CD4-positive, alpha-beta memory T cell (primary cell): ENCODE measurements at regions not wholly inside any gene's neighbourhood (a gene's known extent, or its start where the extent isn't known, plus 50 kb on each side); places are given as distances from the start of the nearest gene placed in this dataset.
"Not testable (repeated sequence)": the region's sequence is repeated elsewhere in the genome, so short reads cannot be mapped to it uniquely, and the experiment has no call there.

Experiments used
- CTCF ChIA-PET: fragments of 350-600 bp; sonication (Branson Sonifier 250); formaldehyde crosslinking; loops from one replicate; lab custom pipeline; 2021; ENCODE audit warnings: inconsistent platforms; ENCODE audit not compliant: partially characterized antibody; lab: Charles Lee
- POLR2A ChIA-PET: fragments of 350-600 bp; sonication (Branson Sonifier 250); formaldehyde crosslinking; loops from one replicate; lab custom pipeline; 2021; ENCODE audit not compliant: partially characterized antibody; lab: Charles Lee
- DNase-seq, 5 donors: peaks; one replicate each; pipeline versions ENCODE4 v3.0.0 to v3.0.0-alpha.2; 2020 to 2022; ENCODE audit warnings: mixed read lengths in 1 of 5
- H3K27ac ChIP-seq: one replicate; pipeline ENCODE4 v1.7.0; 2013; ENCODE audit warnings: low read depth, low read length
- H3K27me3 ChIP-seq: 2 replicates; pipeline ENCODE4 v1.7.0; 2013; ENCODE audit warnings: mild to moderate bottlenecking, low read length, moderate library complexity; ENCODE audit not compliant: insufficient read depth
- H3K36me3 ChIP-seq: 2 replicates; pipeline ENCODE4 v1.7.0; 2013; ENCODE audit warnings: mild to moderate bottlenecking, low read length, moderate library complexity; ENCODE audit not compliant: insufficient read depth
- H3K4me1 ChIP-seq: 2 replicates; pipeline ENCODE4 v1.7.0; 2013; ENCODE audit warnings: mild to moderate bottlenecking, low read length, moderate library complexity; ENCODE audit not compliant: insufficient read depth
- H3K4me3 ChIP-seq, 2 donors: one replicate each; pipeline ENCODE4 v1.7.0; 2013; ENCODE audit warnings: low read length in 2 of 2, mild to moderate bottlenecking in 1 of 2
- H3K9me3 ChIP-seq, 2 donors: one replicate each; pipeline ENCODE4 v1.7.0; 2013; ENCODE audit warnings: low read length in 2 of 2, control low read depth in 1 of 2; ENCODE audit not compliant: control insufficient read depth in 1 of 2
- H3K27ac Mint-ChIP-seq, 7 donors: one replicate each; pipeline ENCODE4 v1.8.0; 2020 to 2021; ENCODE audit warnings: mixed read lengths in 7 of 7, mild to moderate bottlenecking in 6 of 7, inconsistent platforms in 3 of 7, moderate library complexity in 3 of 7
- H3K27me3 Mint-ChIP-seq, 2 donors: one replicate each; pipeline ENCODE4 v1.8.0; 2020 to 2021; ENCODE audit warnings: mixed read lengths in 2 of 2
- H3K36me3 Mint-ChIP-seq, 2 donors: one replicate each; pipeline ENCODE4 v1.8.0; 2020 to 2021; ENCODE audit warnings: mixed read lengths in 2 of 2, inconsistent platforms in 1 of 2, mild to moderate bottlenecking in 1 of 2
- H3K4me1 Mint-ChIP-seq, 4 donors: one replicate each; pipeline ENCODE4 v1.8.0; 2020 to 2021; ENCODE audit warnings: mixed read lengths in 4 of 4, mild to moderate bottlenecking in 1 of 4
- H3K4me3 Mint-ChIP-seq, 8 donors: one replicate each; pipeline ENCODE4 v1.8.0; 2020 to 2021; ENCODE audit warnings: mixed read lengths in 8 of 8, mild to moderate bottlenecking in 7 of 8, moderate library complexity in 6 of 8, inconsistent platforms in 3 of 8
- H3K9me3 Mint-ChIP-seq, 8 donors: one replicate each; pipeline ENCODE4 v1.8.0; 2020 to 2021; ENCODE audit warnings: mixed read lengths in 8 of 8, mild to moderate bottlenecking in 5 of 8, inconsistent platforms in 3 of 8, moderate library complexity in 1 of 8
- intact Hi-C: fragments of 100-400 bp; cut with micrococcal nuclease; formaldehyde crosslinking; loops from one replicate; pipeline ENCODE4 v1.15.1; 2023

- POLR2A ChIA-PET: no interaction called here
- intact Hi-C loops: no loop called here
- no peaks in the 10 kb centered on the region for H3K36me3 Mint-ChIP-seq
- Histone ChIP-seq H3K27me3 (no peaks in the 10 kb centered on the region), H3K9me3 (no peaks in the 10 kb centered on the region), H3K4me3 (no peak overlapping the region), H3K4me1 (no peaks in the 10 kb centered on the region), H3K27ac (no peak overlapping the region), H3K36me3 (no peaks in the 10 kb centered on the region)
- H3K27ac Mint-ChIP-seq: no peak overlapping the region
- H3K4me3 Mint-ChIP-seq: no peak overlapping the region
- H3K9me3 Mint-ChIP-seq: peaks cover 4 to 20% (median 8%) of the 10 kb centered on the region in 8 donors
- no peak for DNase-seq
- CTCF ChIA-PET: no interaction called here
- H3K4me1 Mint-ChIP-seq: no peaks in the 10 kb centered on the region
- no peaks in the 10 kb centered on the region for H3K27me3 Mint-ChIP-seq
Measured at GRCh38 chr11:97620007-97620406, 1230.2 kb downstream of the JRKL start.

- CTCF ChIA-PET: no interaction called here
- H3K27ac Mint-ChIP-seq: no peak overlapping the region
Measured at GRCh38 chr11:97621282-97621681, 1231.5 kb downstream of the JRKL start.

GRCh38 chr11:97622795-97623194, 1233.0 kb downstream of the JRKL start:
- H3K9me3 ChIP-seq: no peaks in the 10 kb centered on the region
- Mint-ChIP-seq H3K4me1 (no peaks in the 10 kb centered on the region), H3K27me3 (no peaks in the 10 kb centered on the region), H3K9me3 (peaks cover 2 to 13% (median 6%) of the 10 kb centered on the region in 8 donors), H3K27ac (no peak overlapping the region), H3K4me3 (no peak overlapping the region), H3K36me3 (no peaks in the 10 kb centered on the region)
- no peaks in the 10 kb centered on the region for H3K36me3 ChIP-seq
- no peak for DNase-seq
- H3K4me3 ChIP-seq: no peak overlapping the region
- ChIA-PET CTCF (no interaction called here), POLR2A (no interaction called here)
- H3K27ac ChIP-seq: no peak overlapping the region
- no peaks in the 10 kb centered on the region for H3K27me3 ChIP-seq
- intact Hi-C loops: no loop called here
- no peaks in the 10 kb centered on the region for H3K4me1 ChIP-seq

More at GRCh38 chr11:97621282-97621681, 1231.5 kb downstream of the JRKL start:
- no peaks in the 10 kb centered on the region for H3K27me3 ChIP-seq
- Mint-ChIP-seq H3K36me3 (no peaks in the 10 kb centered on the region), H3K9me3 (peaks cover 4 to 20% (median 7%) of the 10 kb centered on the region in 8 donors), H3K4me3 (no peak overlapping the region), H3K4me1 (no peaks in the 10 kb centered on the region), H3K27me3 (no peaks in the 10 kb centered on the region)
- no peaks in the 10 kb centered on the region for H3K4me1 ChIP-seq
- intact Hi-C loops: no loop called here
- H3K27ac ChIP-seq: no peak overlapping the region
- H3K36me3 ChIP-seq: no peaks in the 10 kb centered on the region
- no peaks in the 10 kb centered on the region for H3K9me3 ChIP-seq
- POLR2A ChIA-PET: no interaction called here
- H3K4me3 ChIP-seq: no peak overlapping the region
- DNase-seq: no peak

- H3K4me1 Mint-ChIP-seq, H3K27me3 ChIP-seq, H3K4me1 ChIP-seq, H3K36me3 ChIP-seq, intact Hi-C loops, H3K27ac ChIP-seq, H3K4me3 Mint-ChIP-seq, H3K36me3 Mint-ChIP-seq, POLR2A ChIA-PET, H3K4me3 ChIP-seq, H3K27me3 Mint-ChIP-seq, H3K27ac Mint-ChIP-seq, H3K9me3 ChIP-seq, CTCF ChIA-PET, DNase-seq: not testable (repeated sequence)
- H3K9me3 Mint-ChIP-seq: peaks cover 4 to 38% (median 9%) of the 10 kb centered on the region in 8 donors
Measured at GRCh38 chr11:97636741-97637140, 1246.9 kb downstream of the JRKL start.

GRCh38 chr11:97637701-97638100, 1247.9 kb downstream of the JRKL start:
- H3K36me3 Mint-ChIP-seq: no peaks in the 10 kb centered on the region
- H3K27ac Mint-ChIP-seq: no peak overlapping the region
- H3K27me3 ChIP-seq: no peaks in the 10 kb centered on the region
- intact Hi-C loops: no loop called here
- DNase-seq: no peak
- CTCF ChIA-PET: no interaction called here
- H3K36me3 ChIP-seq: no peaks in the 10 kb centered on the region
- no peaks in the 10 kb centered on the region for H3K27me3 Mint-ChIP-seq
- H3K4me1 ChIP-seq: no peaks in the 10 kb centered on the region
- H3K9me3 ChIP-seq: no peaks in the 10 kb centered on the region
- POLR2A ChIA-PET: no interaction called here
- no peaks in the 10 kb centered on the region for H3K4me1 Mint-ChIP-seq
- H3K9me3 Mint-ChIP-seq: peaks cover 4 to 43% (median 11%) of the 10 kb centered on the region in 8 donors
- no peak overlapping the region for H3K4me3 ChIP-seq
- no peak overlapping the region for H3K4me3 Mint-ChIP-seq
- H3K27ac ChIP-seq: no peak overlapping the region

- Histone ChIP-seq H3K27ac (no peak overlapping the region), H3K9me3 (no peaks in the 10 kb centered on the region), H3K4me3 (no peak overlapping the region), H3K36me3 (no peaks in the 10 kb centered on the region), H3K4me1 (no peaks in the 10 kb centered on the region), H3K27me3 (no peaks in the 10 kb centered on the region)
- intact Hi-C loops: no loop called here
- no peak overlapping the region for H3K4me3 Mint-ChIP-seq
- H3K36me3 Mint-ChIP-seq: no peaks in the 10 kb centered on the region
- H3K27ac Mint-ChIP-seq: no peak overlapping the region
- ChIA-PET POLR2A (no interaction called here), CTCF (no interaction called here)
- no peaks in the 10 kb centered on the region for H3K27me3 Mint-ChIP-seq
- no peaks in the 10 kb centered on the region for H3K4me1 Mint-ChIP-seq
- H3K9me3 Mint-ChIP-seq: peaks cover 4 to 36% (median 11%) of the 10 kb centered on the region in 8 donors
- DNase-seq: no peak
Measured at GRCh38 chr11:97638641-97639224, 1248.9 kb downstream of the JRKL start.

GRCh38 chr11:97641988-97642387, 1252.2 kb downstream of the JRKL start:
- Histone ChIP-seq H3K36me3 (no peaks in the 10 kb centered on the region), H3K4me3 (no peak overlapping the region), H3K4me1 (no peaks in the 10 kb centered on the region), H3K9me3 (no peaks in the 10 kb centered on the region), H3K27ac (no peak overlapping the region), H3K27me3 (no peaks in the 10 kb centered on the region)
- Mint-ChIP-seq H3K36me3 (no peaks in the 10 kb centered on the region), H3K4me3 (no peak overlapping the region), H3K4me1 (no peaks in the 10 kb centered on the region), H3K9me3 (peaks cover 4 to 25% (median 8%) of the 10 kb centered on the region in 8 donors), H3K27ac (no peak overlapping the region), H3K27me3 (no peaks in the 10 kb centered on the region)
- intact Hi-C loops: no loop called here
- no peak for DNase-seq
- ChIA-PET CTCF (no interaction called here), POLR2A (no interaction called here)

GRCh38 chr11:97645736-97646135, 1255.9 kb downstream of the JRKL start:
- POLR2A ChIA-PET: no interaction called here
- DNase-seq: no peak
- H3K27me3 ChIP-seq: no peaks in the 10 kb centered on the region
- intact Hi-C loops: no loop called here
- H3K36me3 ChIP-seq: no peaks in the 10 kb centered on the region
- no peak overlapping the region for H3K27ac ChIP-seq
- H3K4me1 Mint-ChIP-seq: no peaks in the 10 kb centered on the region
- no peak overlapping the region for H3K27ac Mint-ChIP-seq
- H3K9me3 Mint-ChIP-seq: peaks cover 4 to 21% (median 10%) of the 10 kb centered on the region in 8 donors
- H3K4me3 Mint-ChIP-seq: no peak overlapping the region
- CTCF ChIA-PET: no interaction called here
- H3K27me3 Mint-ChIP-seq: no peaks in the 10 kb centered on the region
- H3K36me3 Mint-ChIP-seq: no peaks in the 10 kb centered on the region
- no peaks in the 10 kb centered on the region for H3K4me1 ChIP-seq
- H3K4me3 ChIP-seq: no peak overlapping the region
- no peaks in the 10 kb centered on the region for H3K9me3 ChIP-seq
